HCT116 (cell line): ENCODE measurements at regions not wholly inside any gene's neighbourhood (a gene's known extent, or its start where the extent isn't known, plus 50 kb on each side); places are given as distances from the start of the nearest gene placed in this dataset.
A peak's percentile ranks its signal among the peaks of the same experiment; 100 is the strongest.

Source experiments
- ATAC-seq: fragments of 200-7000 bp; cut with Tn5 transposase; 2 replicates; pipeline ENCODE4 v1.9.1; 2020; ENCODE audit warnings: mild to moderate bottlenecking, moderate library complexity
- BruUV-seq: library from RNA; stranded (reverse); fragments of 400-500 nt; replicated peaks from 2 replicates; lab custom pipeline; 2021; lab: Mats Ljungman, UMichigan
- CTCF ChIA-PET: fragments of 300-600 bp; sonication (Branson Sonifier 250); formaldehyde crosslinking; loops from one replicate; lab custom pipeline; 2021; ENCODE audit warnings: antibody characterized with exemption; lab: Charles Lee
- POLR2A ChIA-PET: fragments of 300-600, 350-600 bp; sonication (Branson Sonifier 250); formaldehyde crosslinking; loops from one replicate; lab custom pipeline; 2021; ENCODE audit warnings: antibody characterized with exemption; lab: Charles Lee
- RAD21 ChIA-PET, 2 experiments: fragments of 300-600 bp; sonication (Branson Sonifier 250); formaldehyde crosslinking; loops; one replicate each; lab custom pipeline; 2023; ENCODE audit warnings: low total read pairs in 2 of 2; ENCODE audit not compliant: uncharacterized antibody in 2 of 2, unreplicated experiment in 2 of 2, low non-redundant PET in 1 of 2; lab: Charles Lee
- DNase-seq: peaks from one replicate; pipeline ENCODE4 v3.0.0-alpha.2; 2010; ENCODE audit warnings: low read depth, low spot score
- H2AFZ ChIP-seq: fragments of 200-600 bp; shearing (Covaris generic), sonication (generic); 2 replicates; pipeline ENCODE4 v1.6.1; 2017; ENCODE audit warnings: low read depth, mixed run types, mixed read lengths, antibody characterized with exemption, low read length; ENCODE audit not compliant: poor library complexity, severe bottlenecking
- H3K27ac ChIP-seq: 2 replicates; pipeline ENCODE4 v1.5.1; 2012; ENCODE audit warnings: low read depth, low read length
- H3K27me3 ChIP-seq: fragments of 200-600 bp; sonication (generic); 2 replicates; pipeline ENCODE4 v1.6.1; 2016; ENCODE audit warnings: mixed run types, low read length, mixed read lengths; ENCODE audit not compliant: insufficient read depth
- H3K36me3 ChIP-seq, 2 experiments: fragments of 200-500 bp in 1 of 2; fragments of 200-600 bp in 1 of 2; sonication (Bioruptor generic) in 1 of 2; sonication (generic) in 1 of 2; 2 replicates each; pipeline versions ENCODE4 v1.5.1 to v1.6.1; 2014 to 2016; ENCODE audit warnings: low read length in 2 of 2, inconsistent platforms in 1 of 2, mixed read lengths in 1 of 2, mixed run types in 1 of 2; ENCODE audit not compliant: insufficient read depth in 2 of 2, control insufficient read depth in 1 of 2
- H3K4me1 ChIP-seq, 2 experiments: fragments of 200-600 bp in 1 of 2; sonication (generic) in 1 of 2; 2 replicates each; pipeline versions ENCODE4 v1.5.1 to v1.6.1; 2012 to 2017; ENCODE audit warnings: low read length in 2 of 2, inconsistent platforms in 1 of 2, mild to moderate bottlenecking in 1 of 2, mixed read lengths in 1 of 2, mixed run types in 1 of 2, moderate library complexity in 1 of 2; ENCODE audit not compliant: insufficient read depth in 2 of 2, control insufficient read depth in 1 of 2
- H3K4me2 ChIP-seq: fragments of 200-600 bp; sonication (generic); 2 replicates; pipeline ENCODE4 v1.6.1; 2017; ENCODE audit warnings: mixed run types, low read length, mixed read lengths
- H3K4me3 ChIP-seq, 2 experiments: fragments of 200-600 bp in 1 of 2; sonication (generic) in 1 of 2; replicated peaks in 1 of 2; 2 replicates each; pipeline ENCODE4 v1.5.1; 2011 to 2016; ENCODE audit warnings: low read length in 2 of 2, control low read depth in 1 of 2, low read depth in 1 of 2, mild to moderate bottlenecking in 1 of 2, mixed read lengths in 1 of 2, mixed run types in 1 of 2
- H3K79me2 ChIP-seq: fragments of 200-600 bp; sonication (generic); 2 replicates; pipeline ENCODE4 v1.6.1; 2017; ENCODE audit warnings: mild to moderate bottlenecking, mixed run types, low read length, moderate library complexity, mixed read lengths; ENCODE audit not compliant: insufficient read depth
- H3K9ac ChIP-seq: fragments of 200-600 bp; sonication (generic); 2 replicates; pipeline ENCODE4 v1.6.1; 2016; ENCODE audit warnings: low read length, mixed read lengths
- H3K9me2 ChIP-seq: fragments of 200-600 bp; sonication (generic), shearing (Covaris generic); 2 replicates; pipeline ENCODE4 v1.6.1; 2017; ENCODE audit warnings: mixed run types, mild to moderate bottlenecking, moderate library complexity; ENCODE audit not compliant: insufficient read depth
- H3K9me3 ChIP-seq, 2 experiments: fragments of 200-500 bp in 1 of 2; fragments of 200-600 bp in 1 of 2; sonication (Bioruptor generic) in 1 of 2; sonication (generic) in 1 of 2; 2 replicates each; pipeline ENCODE4 v1.6.1; 2014 to 2017; ENCODE audit warnings: low read length in 2 of 2, mixed read lengths in 2 of 2, inconsistent platforms in 1 of 2, low read depth in 1 of 2, mild to moderate bottlenecking in 1 of 2, mixed run types in 1 of 2, moderate library complexity in 1 of 2; ENCODE audit not compliant: control insufficient read depth in 1 of 2, insufficient read depth in 1 of 2
- H4K20me1 ChIP-seq: fragments of 200-600 bp; sonication (generic), shearing (Covaris generic); 2 replicates; pipeline ENCODE4 v1.6.1; 2017; ENCODE audit warnings: mixed run types, mild to moderate bottlenecking, moderate library complexity; ENCODE audit not compliant: insufficient read depth
- CBX3 ChIP-seq: IDR thresholded peaks from 2 replicates; pipeline ENCODE4 v1.6.1; 2012; ENCODE audit warnings: low read depth
- CEBPB ChIP-seq: IDR thresholded peaks from 2 replicates; pipeline ENCODE4 v1.6.1; 2012; ENCODE audit warnings: low read depth
- FOSL1 ChIP-seq: IDR thresholded peaks from 2 replicates; pipeline ENCODE4 v1.6.1; 2012; ENCODE audit warnings: low read depth
- JUND ChIP-seq: IDR thresholded peaks from 2 replicates; pipeline ENCODE4 v1.6.1; 2012
- SIN3A ChIP-seq: IDR thresholded peaks from 2 replicates; pipeline ENCODE4 v1.6.1; 2012; ENCODE audit warnings: low read depth
- ZBTB33 ChIP-seq: IDR thresholded peaks from 2 replicates; pipeline ENCODE4 v1.6.1; 2011; ENCODE audit warnings: mild to moderate bottlenecking, low read length, moderate library complexity; ENCODE audit not compliant: insufficient replicate concordance; ENCODE audit errors: extremely low read depth
- ZFX ChIP-seq: fragments of 450-650 bp; IDR thresholded peaks from 2 replicates; pipeline ENCODE4 v1.6.1; 2017
- intact Hi-C: fragments of 100-400 bp; cut with micrococcal nuclease; formaldehyde crosslinking; loops from 2 replicates; pipeline ENCODE4 v1.10.0; 2022
- TF ChIP-seq, protein P1 (sequence below), 3 experiments: fragments of 200-600 bp in 1 of 3; sonication (generic) in 1 of 3; IDR thresholded peaks in 2 of 3; conservative IDR thresholded peaks in 1 of 3; 2 replicates each; pipeline ENCODE4 v1.5.1; 2012 to 2017; ENCODE audit warnings: low read depth in 2 of 3, low read length in 2 of 3, antibody characterized with exemption in 1 of 3, borderline replicate concordance in 1 of 3, control low read depth in 1 of 3, mild to moderate bottlenecking in 1 of 3, mixed read lengths in 1 of 3, mixed run types in 1 of 3, moderate library complexity in 1 of 3; ENCODE audit not compliant: insufficient read depth in 1 of 3
- TF ChIP-seq, protein P2 (sequence below): IDR thresholded peaks from 2 replicates; pipeline ENCODE4 v1.6.1; 2012

DNA sequence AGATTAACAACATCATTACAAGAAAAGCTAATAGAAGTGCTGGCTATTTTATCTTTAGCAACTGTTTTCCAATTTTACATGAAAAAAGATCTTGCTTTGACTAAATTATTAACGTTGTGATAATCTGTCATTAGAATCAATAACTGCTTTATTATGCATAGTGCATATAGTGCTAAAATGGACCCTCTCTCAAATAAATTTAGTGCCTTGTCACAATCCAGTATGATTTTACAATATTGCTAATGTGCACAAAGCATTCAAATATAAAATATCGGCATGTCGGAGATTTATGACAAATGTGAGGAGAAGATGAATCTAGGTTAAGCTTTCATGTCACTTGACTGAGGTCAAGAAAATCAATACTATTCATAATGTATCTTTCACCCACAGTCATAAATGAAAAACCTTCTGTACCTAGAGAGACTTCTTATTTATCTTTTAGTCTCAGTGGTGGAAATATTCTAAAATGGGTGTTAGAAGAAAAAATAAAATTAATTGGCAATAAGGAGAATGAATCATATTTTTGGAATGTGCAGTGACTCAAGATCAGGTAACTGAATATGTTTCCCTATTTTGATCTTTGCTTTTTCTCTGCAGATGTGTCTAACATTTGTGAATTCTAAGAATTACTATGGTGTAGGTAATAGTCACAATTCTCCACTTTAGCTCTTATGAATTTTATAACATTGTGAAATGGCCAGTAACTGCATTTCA is 672.9 kb upstream of the GRAMD2B start:
- ChIA-PET POLR2A (no interaction called here), RAD21 (no interaction called here), CTCF (no interaction called here)
- Histone ChIP-seq H3K79me2 (no peaks in the 10 kb centered on the region), H4K20me1 (no peaks in the 10 kb centered on the region), H3K4me3 (no peak overlapping the region), H3K4me2 (peak overlapping the region; percentile 46), H2AFZ (no peak overlapping the region), H3K9me2 (no peaks in the 10 kb centered on the region), H3K9ac (no peak overlapping the region), H3K9me3 (no peaks in the 10 kb centered on the region), H3K4me1 (peaks cover 9 to 13% of the 10 kb centered on the region in 2 experiments), H3K27me3 (no peaks in the 10 kb centered on the region), H3K27ac (peak overlapping the region; percentile 0; the same call in 1 of the 2 replicates), H3K36me3 (no peaks in the 10 kb centered on the region)
- BruUV-seq, result no TSS peak
- peak; percentile 16 for DNase-seq
- TF ChIP-seq SIN3A (no peak), FOSL1 (peak; percentile 62), ZBTB33 (no peak), CEBPB (peak; percentile 25; the same call in 1 of the 2 replicates)
- ATAC-seq, result peak; percentile 55
- intact Hi-C loops, result no loop called here

DNA sequence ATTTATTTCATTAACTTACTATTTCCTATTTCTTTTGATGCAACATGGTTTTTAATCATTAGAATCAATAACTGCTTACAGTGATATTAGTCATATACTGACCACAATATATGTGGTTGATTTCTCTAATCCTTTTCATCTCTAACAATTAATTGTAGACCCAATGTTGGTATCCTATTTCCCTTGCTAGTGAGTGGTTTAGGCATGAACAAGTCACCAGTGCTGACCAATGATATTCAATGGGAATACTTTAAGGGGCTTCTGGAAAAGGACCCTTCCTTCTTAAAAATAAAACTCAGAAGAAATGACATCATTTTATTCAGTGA is 672.4 kb upstream of the GRAMD2B start:
- no peak overlapping the region for H2AFZ ChIP-seq
- ChIA-PET POLR2A (no interaction called here), CTCF (no interaction called here), RAD21 (no interaction called here)
- H3K27me3 ChIP-seq, result no peaks in the 10 kb centered on the region
- peak overlapping the region; percentile 0; the same call in 1 of the 2 replicates for H3K27ac ChIP-seq
- peak overlapping the region; percentile 46 for H3K4me2 ChIP-seq
- no peaks in the 10 kb centered on the region for H4K20me1 ChIP-seq
- intact Hi-C loops, result no loop called here
- no peaks in the 10 kb centered on the region for H3K9me3 ChIP-seq
- H3K4me1 ChIP-seq, result peaks cover 9 to 13% of the 10 kb centered on the region in 2 experiments
- no peaks in the 10 kb centered on the region for H3K36me3 ChIP-seq
- DNase-seq, result no peak
- 0 out of 2 replicates have a peak, but pooled peaks have one; percentile 9 for TF ChIP-seq CEBPB
- 0 out of 2 replicates have a peak, but pooled peaks have one; percentile 44 for TF ChIP-seq JUND
- TF ChIP-seq, protein P1, sequence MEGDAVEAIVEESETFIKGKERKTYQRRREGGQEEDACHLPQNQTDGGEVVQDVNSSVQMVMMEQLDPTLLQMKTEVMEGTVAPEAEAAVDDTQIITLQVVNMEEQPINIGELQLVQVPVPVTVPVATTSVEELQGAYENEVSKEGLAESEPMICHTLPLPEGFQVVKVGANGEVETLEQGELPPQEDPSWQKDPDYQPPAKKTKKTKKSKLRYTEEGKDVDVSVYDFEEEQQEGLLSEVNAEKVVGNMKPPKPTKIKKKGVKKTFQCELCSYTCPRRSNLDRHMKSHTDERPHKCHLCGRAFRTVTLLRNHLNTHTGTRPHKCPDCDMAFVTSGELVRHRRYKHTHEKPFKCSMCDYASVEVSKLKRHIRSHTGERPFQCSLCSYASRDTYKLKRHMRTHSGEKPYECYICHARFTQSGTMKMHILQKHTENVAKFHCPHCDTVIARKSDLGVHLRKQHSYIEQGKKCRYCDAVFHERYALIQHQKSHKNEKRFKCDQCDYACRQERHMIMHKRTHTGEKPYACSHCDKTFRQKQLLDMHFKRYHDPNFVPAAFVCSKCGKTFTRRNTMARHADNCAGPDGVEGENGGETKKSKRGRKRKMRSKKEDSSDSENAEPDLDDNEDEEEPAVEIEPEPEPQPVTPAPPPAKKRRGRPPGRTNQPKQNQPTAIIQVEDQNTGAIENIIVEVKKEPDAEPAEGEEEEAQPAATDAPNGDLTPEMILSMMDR (IDR thresholded peaks at IDR 0.05 in 2 of 3, conservative IDR thresholded peaks at IDR 0.05 in 1 of 3; ENCODE audit: borderline replicate concordance in 1 of 3, insufficient read depth in 1 of 3, low read depth in 2 of 3, low read length in 2 of 3), result no peak
- 0 out of 2 replicates have a peak, but pooled peaks have one; percentile 16 for TF ChIP-seq CBX3
- TF ChIP-seq FOSL1, result peak; percentile 38; the same call in 1 of the 2 replicates
- TF ChIP-seq, protein P2, sequence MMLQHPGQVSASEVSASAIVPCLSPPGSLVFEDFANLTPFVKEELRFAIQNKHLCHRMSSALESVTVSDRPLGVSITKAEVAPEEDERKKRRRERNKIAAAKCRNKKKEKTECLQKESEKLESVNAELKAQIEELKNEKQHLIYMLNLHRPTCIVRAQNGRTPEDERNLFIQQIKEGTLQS, result no peak
- TF ChIP-seq ZFX, result no peak
- H3K4me3 ChIP-seq, result no peak overlapping the region
- no TSS peak for BruUV-seq
- no peak overlapping the region for H3K9ac ChIP-seq
- no peaks in the 10 kb centered on the region for H3K79me2 ChIP-seq
- no peaks in the 10 kb centered on the region for H3K9me2 ChIP-seq
- peak; percentile 78 for ATAC-seq
